Kidney epithelial cell (primary cell): ENCODE measurements at regions not wholly inside any gene's neighbourhood (a gene's known extent, or its start where the extent isn't known, plus 50 kb on each side); places are given as distances from the start of the nearest gene placed in this dataset.

Experiments
- DNase-seq: peaks from one replicate; pipeline ENCODE4 v3.0.0-alpha.2; 2010; ENCODE audit warnings: low read depth
- H3K27me3 ChIP-seq: 2 replicates; pipeline ENCODE4 v1.6.0; 2011; ENCODE audit warnings: low read length; ENCODE audit not compliant: control insufficient read depth, insufficient read depth
- H3K36me3 ChIP-seq: 2 replicates; pipeline ENCODE4 v1.5.1; 2011; ENCODE audit warnings: low read length; ENCODE audit not compliant: control insufficient read depth, insufficient read depth
- H3K4me3 ChIP-seq: 2 replicates; pipeline ENCODE4 v1.5.1; 2011; ENCODE audit warnings: low read depth, mild to moderate bottlenecking, control low read depth, low read length
- TF ChIP-seq, protein P1 (sequence below): IDR thresholded peaks from 2 replicates; pipeline ENCODE4 v1.5.1; 2011; ENCODE audit warnings: mild to moderate bottlenecking, moderate library complexity, low read length, control low read depth, inconsistent platforms; ENCODE audit not compliant: insufficient read depth, poor library complexity, severe bottlenecking

DNA sequence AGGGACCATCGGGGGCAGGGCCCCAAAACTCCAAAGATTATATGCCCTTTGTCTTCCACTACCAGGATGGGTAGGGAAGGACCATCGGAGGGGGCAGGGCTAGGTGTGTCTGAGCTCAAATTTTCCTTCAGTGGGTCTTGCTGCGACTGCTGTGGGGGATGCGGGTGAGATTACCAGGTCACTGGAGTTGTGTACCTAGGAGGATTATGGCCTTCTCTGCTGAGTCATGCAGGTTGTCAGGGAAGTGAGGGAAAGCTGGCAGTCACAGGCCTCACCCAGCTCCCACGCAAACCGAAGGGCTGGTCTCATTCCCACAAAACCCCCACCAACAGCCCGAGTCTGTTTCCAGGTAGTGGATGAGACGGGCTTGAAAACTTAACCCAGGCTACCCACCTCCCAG is 489.4 kb downstream of the ZNF608 start:
- TF ChIP-seq, protein P1, sequence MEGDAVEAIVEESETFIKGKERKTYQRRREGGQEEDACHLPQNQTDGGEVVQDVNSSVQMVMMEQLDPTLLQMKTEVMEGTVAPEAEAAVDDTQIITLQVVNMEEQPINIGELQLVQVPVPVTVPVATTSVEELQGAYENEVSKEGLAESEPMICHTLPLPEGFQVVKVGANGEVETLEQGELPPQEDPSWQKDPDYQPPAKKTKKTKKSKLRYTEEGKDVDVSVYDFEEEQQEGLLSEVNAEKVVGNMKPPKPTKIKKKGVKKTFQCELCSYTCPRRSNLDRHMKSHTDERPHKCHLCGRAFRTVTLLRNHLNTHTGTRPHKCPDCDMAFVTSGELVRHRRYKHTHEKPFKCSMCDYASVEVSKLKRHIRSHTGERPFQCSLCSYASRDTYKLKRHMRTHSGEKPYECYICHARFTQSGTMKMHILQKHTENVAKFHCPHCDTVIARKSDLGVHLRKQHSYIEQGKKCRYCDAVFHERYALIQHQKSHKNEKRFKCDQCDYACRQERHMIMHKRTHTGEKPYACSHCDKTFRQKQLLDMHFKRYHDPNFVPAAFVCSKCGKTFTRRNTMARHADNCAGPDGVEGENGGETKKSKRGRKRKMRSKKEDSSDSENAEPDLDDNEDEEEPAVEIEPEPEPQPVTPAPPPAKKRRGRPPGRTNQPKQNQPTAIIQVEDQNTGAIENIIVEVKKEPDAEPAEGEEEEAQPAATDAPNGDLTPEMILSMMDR, result no peak
- DNase-seq, result no peak

DNA sequence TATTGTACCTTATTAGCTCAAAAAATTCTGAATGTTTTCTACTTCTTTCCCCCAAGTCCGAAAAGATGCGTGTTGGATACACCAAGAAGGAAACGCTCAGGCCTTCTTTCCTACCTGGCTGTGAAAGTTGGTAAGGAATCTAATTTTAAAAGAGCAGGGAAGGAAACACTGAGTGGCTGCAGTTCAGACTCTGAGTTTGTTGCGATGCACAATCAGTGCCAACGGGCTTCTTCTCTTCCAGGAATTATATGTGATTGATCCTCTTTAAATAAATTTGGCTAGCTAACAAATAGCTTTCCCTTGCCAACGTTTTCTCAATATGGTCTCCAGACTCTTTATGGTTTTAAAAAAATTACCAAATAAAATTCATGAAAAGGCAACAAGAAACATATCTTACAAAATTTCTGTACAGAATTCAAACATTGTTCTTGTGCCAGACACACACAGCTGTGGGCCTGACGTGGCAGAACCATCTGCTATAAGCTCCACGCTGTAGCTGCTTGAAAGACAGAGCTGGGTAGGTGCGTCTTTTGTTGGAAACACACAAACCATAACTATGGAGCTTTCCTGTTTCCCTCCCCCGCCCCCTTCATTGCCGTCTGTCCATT is 493.1 kb downstream of the ZNF608 start:
- TF ChIP-seq, protein P1, result no peak
- Histone ChIP-seq H3K36me3 (no peaks in the 10 kb centered on the region), H3K4me3 (no peak overlapping the region), H3K27me3 (no peaks in the 10 kb centered on the region)
- DNase-seq, result no peak

More for the DNA sequence above, 489.4 kb downstream of the ZNF608 start:
- no peak overlapping the region for H3K4me3 ChIP-seq
- no peaks in the 10 kb centered on the region for H3K27me3 ChIP-seq
- no peaks in the 10 kb centered on the region for H3K36me3 ChIP-seq

DNA sequence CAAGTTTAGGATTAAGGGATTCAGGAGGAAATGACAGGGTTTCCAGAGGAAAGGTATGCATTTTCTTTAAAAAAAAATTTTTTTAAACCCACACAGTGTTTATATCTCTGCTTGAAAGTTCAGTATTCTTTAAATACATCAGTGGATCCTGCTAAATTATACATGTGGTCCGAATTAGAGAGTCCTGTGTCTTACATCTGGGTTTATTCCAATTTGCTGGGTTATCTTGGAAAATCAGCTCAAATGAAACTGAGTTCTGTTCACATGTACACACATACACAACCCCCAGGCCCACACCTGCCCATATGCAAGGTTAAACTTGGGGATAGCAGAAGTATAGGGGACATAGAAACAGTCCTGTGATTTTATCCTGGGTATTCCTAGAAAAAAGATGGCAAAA is 493.7 kb downstream of the ZNF608 start:
- H3K27me3 ChIP-seq, result no peaks in the 10 kb centered on the region
- DNase-seq, result no peak
- TF ChIP-seq, protein P1, result no peak
- no peak overlapping the region for H3K4me3 ChIP-seq
- H3K36me3 ChIP-seq, result no peaks in the 10 kb centered on the region

DNA sequence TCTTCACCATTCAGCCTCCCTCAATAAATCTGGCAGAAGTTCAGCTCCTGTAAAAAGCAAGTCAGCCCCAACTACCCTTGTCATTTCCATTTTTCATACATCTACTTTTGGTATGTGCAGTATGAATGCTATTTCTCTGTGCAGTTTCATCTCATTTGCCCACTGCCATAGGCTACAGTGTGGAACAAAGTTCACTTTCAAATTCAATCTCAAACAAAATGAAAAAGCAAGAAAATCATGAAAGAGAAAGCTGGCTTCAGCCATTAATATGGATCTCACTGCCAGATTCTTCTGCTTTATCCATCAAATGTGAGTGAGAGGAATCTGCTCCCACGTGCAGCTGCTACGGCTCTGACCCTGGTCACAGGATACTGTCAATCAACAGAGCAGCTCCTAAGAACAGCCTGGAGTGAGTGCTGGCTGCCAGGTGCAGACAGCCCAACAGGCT is 494.2 kb downstream of the ZNF608 start:
- DNase-seq, result no peak
- Histone ChIP-seq H3K27me3 (no peaks in the 10 kb centered on the region), H3K36me3 (no peaks in the 10 kb centered on the region), H3K4me3 (no peak overlapping the region)
- TF ChIP-seq, protein P1, result no peak

DNA sequence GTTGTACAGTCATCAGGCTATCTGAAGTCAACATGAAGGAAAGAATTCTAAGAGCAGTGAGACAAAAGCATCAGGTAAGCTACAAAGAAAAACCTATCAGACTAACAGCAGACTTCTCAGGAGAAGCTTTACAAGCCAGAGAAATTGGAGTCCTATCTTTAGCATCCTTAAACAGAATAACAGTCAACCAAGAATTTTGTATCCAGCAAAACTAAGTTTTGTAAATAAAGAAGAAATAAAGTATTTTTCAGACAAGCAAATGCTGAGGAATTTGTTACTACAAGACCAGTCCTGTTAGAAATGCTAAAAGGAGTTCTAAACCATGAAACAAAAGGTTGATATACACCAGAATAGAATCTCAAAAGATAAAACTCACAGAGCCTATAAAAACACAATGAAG is 501.2 kb downstream of the ZNF608 start:
- DNase-seq, result no peak
- no peaks in the 10 kb centered on the region for H3K27me3 ChIP-seq
- H3K4me3 ChIP-seq, result no peak overlapping the region
- TF ChIP-seq, protein P1, result no peak
- H3K36me3 ChIP-seq, result no peaks in the 10 kb centered on the region

DNA sequence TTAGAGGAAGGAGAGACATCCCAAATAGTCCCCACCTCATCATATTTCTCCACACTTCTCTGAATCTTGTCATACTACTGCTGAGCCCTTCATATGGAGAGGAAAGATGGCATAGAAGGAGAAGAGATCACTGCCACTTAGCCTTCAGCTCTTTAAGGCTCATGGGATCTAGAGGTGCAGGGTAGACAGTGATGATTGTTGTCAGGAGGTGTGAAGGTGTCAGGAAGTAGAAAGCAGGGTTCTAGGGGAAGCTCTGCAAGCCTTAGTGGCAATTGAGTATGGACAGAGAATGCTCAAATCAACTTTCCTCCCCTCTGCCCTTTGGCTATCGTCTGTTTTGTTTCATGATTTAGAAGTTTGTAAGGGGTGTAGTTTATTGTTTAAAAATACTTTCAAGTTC is 505.7 kb downstream of the ZNF608 start:
- Histone ChIP-seq H3K4me3 (no peak overlapping the region), H3K27me3 (no peaks in the 10 kb centered on the region), H3K36me3 (no peaks in the 10 kb centered on the region)
- TF ChIP-seq, protein P1, result no peak
- no peak for DNase-seq
